ENCODE measurements at regions not wholly inside any gene's neighbourhood (a gene's known extent, or its start where the extent isn't known, plus 50 kb on each side); places are given as distances from the start of the nearest gene placed in this dataset.
"Not testable (repeated sequence)": the region's sequence is repeated elsewhere in the genome, so short reads cannot be mapped to it uniquely, and the experiment has no call there.

DNA sequence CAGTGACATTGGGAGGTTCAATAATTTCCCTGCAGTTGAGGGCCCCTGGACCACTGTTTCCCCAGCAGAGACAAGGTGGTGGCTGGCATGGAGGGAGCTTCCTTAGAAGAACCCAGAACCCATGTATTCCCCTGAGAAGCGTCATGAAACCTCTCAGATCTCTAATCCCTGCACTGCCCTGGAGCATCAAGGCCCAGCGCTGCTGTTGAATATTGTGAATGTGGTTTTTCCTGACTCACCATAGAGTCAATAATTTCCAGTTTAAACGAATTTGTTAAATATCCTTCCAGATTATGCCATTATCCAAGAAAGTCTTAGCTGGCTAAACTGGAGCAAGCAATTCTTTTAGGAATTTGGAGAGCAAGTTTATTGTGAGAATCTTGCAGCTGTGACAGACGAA, 333.5 kb downstream of the CACNA1B start:
- not testable (repeated sequence) for TF ChIP-seq RAD21 (IDR thresholded peaks at IDR 0.05; ENCODE audit: low read depth); EGR1 (IDR thresholded peaks at IDR 0.05; ENCODE audit: low read depth); EZH2 (IDR thresholded peaks at IDR 0.05); TCF7L2 (IDR thresholded peaks at IDR 0.05; ENCODE audit: borderline replicate concordance, extremely low read depth, insufficient read depth, insufficient read length); POLR2A (IDR thresholded peaks at IDR 0.05; ENCODE audit: borderline replicate concordance, extremely low read depth, insufficient read depth, insufficient read length); EZH2phosphoT487 (IDR thresholded peaks at IDR 0.05; ENCODE audit: borderline replicate concordance)
- TF ChIP-seq, protein P1, sequence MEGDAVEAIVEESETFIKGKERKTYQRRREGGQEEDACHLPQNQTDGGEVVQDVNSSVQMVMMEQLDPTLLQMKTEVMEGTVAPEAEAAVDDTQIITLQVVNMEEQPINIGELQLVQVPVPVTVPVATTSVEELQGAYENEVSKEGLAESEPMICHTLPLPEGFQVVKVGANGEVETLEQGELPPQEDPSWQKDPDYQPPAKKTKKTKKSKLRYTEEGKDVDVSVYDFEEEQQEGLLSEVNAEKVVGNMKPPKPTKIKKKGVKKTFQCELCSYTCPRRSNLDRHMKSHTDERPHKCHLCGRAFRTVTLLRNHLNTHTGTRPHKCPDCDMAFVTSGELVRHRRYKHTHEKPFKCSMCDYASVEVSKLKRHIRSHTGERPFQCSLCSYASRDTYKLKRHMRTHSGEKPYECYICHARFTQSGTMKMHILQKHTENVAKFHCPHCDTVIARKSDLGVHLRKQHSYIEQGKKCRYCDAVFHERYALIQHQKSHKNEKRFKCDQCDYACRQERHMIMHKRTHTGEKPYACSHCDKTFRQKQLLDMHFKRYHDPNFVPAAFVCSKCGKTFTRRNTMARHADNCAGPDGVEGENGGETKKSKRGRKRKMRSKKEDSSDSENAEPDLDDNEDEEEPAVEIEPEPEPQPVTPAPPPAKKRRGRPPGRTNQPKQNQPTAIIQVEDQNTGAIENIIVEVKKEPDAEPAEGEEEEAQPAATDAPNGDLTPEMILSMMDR (IDR thresholded peaks at IDR 0.05 in 2 of 3, conservative IDR thresholded peaks at IDR 0.05 in 1 of 3; ENCODE audit: borderline replicate concordance in 1 of 3, insufficient read depth in 1 of 3, low read depth in 2 of 3, low read length in 2 of 3), result not testable (repeated sequence)
- TF ChIP-seq, protein P2, sequence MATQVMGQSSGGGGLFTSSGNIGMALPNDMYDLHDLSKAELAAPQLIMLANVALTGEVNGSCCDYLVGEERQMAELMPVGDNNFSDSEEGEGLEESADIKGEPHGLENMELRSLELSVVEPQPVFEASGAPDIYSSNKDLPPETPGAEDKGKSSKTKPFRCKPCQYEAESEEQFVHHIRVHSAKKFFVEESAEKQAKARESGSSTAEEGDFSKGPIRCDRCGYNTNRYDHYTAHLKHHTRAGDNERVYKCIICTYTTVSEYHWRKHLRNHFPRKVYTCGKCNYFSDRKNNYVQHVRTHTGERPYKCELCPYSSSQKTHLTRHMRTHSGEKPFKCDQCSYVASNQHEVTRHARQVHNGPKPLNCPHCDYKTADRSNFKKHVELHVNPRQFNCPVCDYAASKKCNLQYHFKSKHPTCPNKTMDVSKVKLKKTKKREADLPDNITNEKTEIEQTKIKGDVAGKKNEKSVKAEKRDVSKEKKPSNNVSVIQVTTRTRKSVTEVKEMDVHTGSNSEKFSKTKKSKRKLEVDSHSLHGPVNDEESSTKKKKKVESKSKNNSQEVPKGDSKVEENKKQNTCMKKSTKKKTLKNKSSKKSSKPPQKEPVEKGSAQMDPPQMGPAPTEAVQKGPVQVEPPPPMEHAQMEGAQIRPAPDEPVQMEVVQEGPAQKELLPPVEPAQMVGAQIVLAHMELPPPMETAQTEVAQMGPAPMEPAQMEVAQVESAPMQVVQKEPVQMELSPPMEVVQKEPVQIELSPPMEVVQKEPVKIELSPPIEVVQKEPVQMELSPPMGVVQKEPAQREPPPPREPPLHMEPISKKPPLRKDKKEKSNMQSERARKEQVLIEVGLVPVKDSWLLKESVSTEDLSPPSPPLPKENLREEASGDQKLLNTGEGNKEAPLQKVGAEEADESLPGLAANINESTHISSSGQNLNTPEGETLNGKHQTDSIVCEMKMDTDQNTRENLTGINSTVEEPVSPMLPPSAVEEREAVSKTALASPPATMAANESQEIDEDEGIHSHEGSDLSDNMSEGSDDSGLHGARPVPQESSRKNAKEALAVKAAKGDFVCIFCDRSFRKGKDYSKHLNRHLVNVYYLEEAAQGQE (IDR thresholded peaks at IDR 0.05; ENCODE audit: low read depth), result not testable (repeated sequence)
- TF ChIP-seq, protein P3, sequence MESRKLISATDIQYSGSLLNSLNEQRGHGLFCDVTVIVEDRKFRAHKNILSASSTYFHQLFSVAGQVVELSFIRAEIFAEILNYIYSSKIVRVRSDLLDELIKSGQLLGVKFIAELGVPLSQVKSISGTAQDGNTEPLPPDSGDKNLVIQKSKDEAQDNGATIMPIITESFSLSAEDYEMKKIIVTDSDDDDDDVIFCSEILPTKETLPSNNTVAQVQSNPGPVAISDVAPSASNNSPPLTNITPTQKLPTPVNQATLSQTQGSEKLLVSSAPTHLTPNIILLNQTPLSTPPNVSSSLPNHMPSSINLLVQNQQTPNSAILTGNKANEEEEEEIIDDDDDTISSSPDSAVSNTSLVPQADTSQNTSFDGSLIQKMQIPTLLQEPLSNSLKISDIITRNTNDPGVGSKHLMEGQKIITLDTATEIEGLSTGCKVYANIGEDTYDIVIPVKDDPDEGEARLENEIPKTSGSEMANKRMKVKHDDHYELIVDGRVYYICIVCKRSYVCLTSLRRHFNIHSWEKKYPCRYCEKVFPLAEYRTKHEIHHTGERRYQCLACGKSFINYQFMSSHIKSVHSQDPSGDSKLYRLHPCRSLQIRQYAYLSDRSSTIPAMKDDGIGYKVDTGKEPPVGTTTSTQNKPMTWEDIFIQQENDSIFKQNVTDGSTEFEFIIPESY (IDR thresholded peaks at IDR 0.05; ENCODE audit: extremely low read depth, insufficient replicate concordance, low read length), result not testable (repeated sequence)
- TF ChIP-seq, protein P4, sequence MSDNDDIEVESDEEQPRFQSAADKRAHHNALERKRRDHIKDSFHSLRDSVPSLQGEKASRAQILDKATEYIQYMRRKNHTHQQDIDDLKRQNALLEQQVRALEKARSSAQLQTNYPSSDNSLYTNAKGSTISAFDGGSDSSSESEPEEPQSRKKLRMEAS (IDR thresholded peaks at IDR 0.05), result not testable (repeated sequence)
